DND-41 (cell line): ENCODE measurements at regions not wholly inside any gene's neighbourhood (a gene's known extent, or its start where the extent isn't known, plus 50 kb on each side); places are given as distances from the start of the nearest gene placed in this dataset.

Experiments
- CTCF ChIP-seq: IDR thresholded peaks from 2 replicates; pipeline ENCODE4 v1.5.1; 2012; ENCODE audit warnings: borderline replicate concordance, low read length, moderate library complexity, mild to moderate bottlenecking; ENCODE audit not compliant: poor library complexity, severe bottlenecking; ENCODE audit errors: extremely low read depth
- EZH2 ChIP-seq: IDR thresholded peaks from 3 replicates; pipeline ENCODE4 v1.6.1; 2012; ENCODE audit warnings: borderline replicate concordance, low read depth, mild to moderate bottlenecking, moderate library complexity, low read length, inconsistent platforms; ENCODE audit not compliant: severe bottlenecking

GRCh38 chr2:195168369-195168768 is 488.7 kb upstream of the SLC39A10 start:
- TF ChIP-seq CTCF (no peak), EZH2 (no peak)
